ENCODE measurements at regions not wholly inside any gene's neighbourhood (a gene's known extent, or its start where the extent isn't known, plus 50 kb on each side); places are given as distances from the start of the nearest gene placed in this dataset.

- DNase-seq (ENCODE audit: low read depth) = no peak
- no peak for TF ChIP-seq CTCF (IDR thresholded peaks at IDR 0.05; ENCODE audit: low read depth, low read length, missing control alignments)
These were observed 94.0 kb upstream of the TMEM45B start for GRCh38 chr11:129721685-129722084.

GRCh38 chr11:129722529-129722928 is 93.1 kb upstream of the TMEM45B start:
- no peak for DNase-seq (ENCODE audit: low read depth)
- TF ChIP-seq CTCF (IDR thresholded peaks at IDR 0.05; ENCODE audit: low read depth, low read length, missing control alignments) = no peak
- no peak overlapping the region for H3K4me3 ChIP-seq (ENCODE audit: low read depth, low read length)

More at GRCh38 chr11:129721685-129722084, 94.0 kb upstream of the TMEM45B start:
- no peak overlapping the region for H3K4me3 ChIP-seq (ENCODE audit: low read depth, low read length)

GRCh38 chr11:129723146-129723760 is 92.4 kb upstream of the TMEM45B start:
- no peak for DNase-seq (ENCODE audit: low read depth)
- TF ChIP-seq CTCF (IDR thresholded peaks at IDR 0.05; ENCODE audit: low read depth, low read length, missing control alignments) = no peak
- no peak overlapping the region for H3K4me3 ChIP-seq (ENCODE audit: low read depth, low read length)

- H3K4me3 ChIP-seq (ENCODE audit: low read depth, low read length) = no peak overlapping the region
- no peak for DNase-seq (ENCODE audit: low read depth)
- TF ChIP-seq CTCF (IDR thresholded peaks at IDR 0.05; ENCODE audit: low read depth, low read length, missing control alignments) = no peak
These were observed 91.9 kb upstream of the TMEM45B start for GRCh38 chr11:129723761-129724162.

GRCh38 chr11:129724866-129725265 is 90.8 kb upstream of the TMEM45B start:
- DNase-seq (ENCODE audit: low read depth) = no peak
- TF ChIP-seq CTCF (IDR thresholded peaks at IDR 0.05; ENCODE audit: low read depth, low read length, missing control alignments) = no peak
- no peak overlapping the region for H3K4me3 ChIP-seq (ENCODE audit: low read depth, low read length)

- no peak for DNase-seq (ENCODE audit: low read depth)
- H3K4me3 ChIP-seq (ENCODE audit: low read depth, low read length) = no peak overlapping the region
- no peak for TF ChIP-seq CTCF (IDR thresholded peaks at IDR 0.05; ENCODE audit: low read depth, low read length, missing control alignments)
These were observed 89.5 kb upstream of the TMEM45B start for GRCh38 chr11:129726179-129726578.

- TF ChIP-seq CTCF (IDR thresholded peaks at IDR 0.05; ENCODE audit: low read depth, low read length, missing control alignments) = no peak
- no peak for DNase-seq (ENCODE audit: low read depth)
- no peak overlapping the region for H3K4me3 ChIP-seq (ENCODE audit: low read depth, low read length)
These were observed 87.1 kb upstream of the TMEM45B start for GRCh38 chr11:129728581-129728980.
